Spleen (tissue), 7 donors: ENCODE measurements at regions not wholly inside any gene's neighbourhood (a gene's known extent, or its start where the extent isn't known, plus 50 kb on each side); places are given as distances from the start of the nearest gene placed in this dataset.

Experiments used
- CTCF ChIP-seq, 11 experiments: fragments of 200-600 bp in 7 of 11; fragments of 450-650 bp in 4 of 11; sonication (generic) in 4 of 11; IDR thresholded peaks in 8 of 11; conservative IDR thresholded peaks in 3 of 11; 1 replicate in 7 of 11; 2 replicates in 4 of 11; pipeline versions ENCODE4 v1.4.0 to v1.8.0; 2016 to 2021; ENCODE audit warnings: antibody characterized with exemption in 11 of 11, inconsistent platforms in 4 of 11, mild to moderate bottlenecking in 1 of 11
- POLR2A ChIP-seq, 3 donors: fragments of 450-650 bp; IDR thresholded peaks; one replicate each; pipeline ENCODE4 v1.5.1; 2017; ENCODE audit warnings: antibody characterized with exemption in 3 of 3, mild to moderate bottlenecking in 1 of 3
- POLR2AphosphoS5 ChIP-seq, 3 donors: sonication (generic); formaldehyde crosslinking; IDR thresholded peaks; one replicate each; pipeline ENCODE4 v1.5.1; 2017; ENCODE audit warnings: antibody characterized with exemption in 3 of 3
- donor health status: DM: no; HTN: no; CAD: no; lungs with moderate emphysema.
- donor health status: DM: no; HTN: no; CAD: no.
- donor health status: DM: no; HTN: no; CAD: no.

- TF ChIP-seq CTCF (IDR thresholded peaks at IDR 0.05 in 8 of 11, conservative IDR thresholded peaks at IDR 0.05 in 3 of 11) (no peak), POLR2A (IDR thresholded peaks at IDR 0.05) (no peak), POLR2AphosphoS5 (IDR thresholded peaks at IDR 0.05) (no peak)
Observed at GRCh38 chr5:73288803-73289720, 116.1 kb downstream of the TMEM174 start.
